ENCODE measurements at regions not wholly inside any gene's neighbourhood (a gene's known extent, or its start where the extent isn't known, plus 50 kb on each side); places are given as distances from the start of the nearest gene placed in this dataset.

- TF ChIP-seq POLR2A (IDR thresholded peaks at IDR 0.05; ENCODE audit: extremely low read depth, insufficient read length) (no peak), MAX (IDR thresholded peaks at IDR 0.05; ENCODE audit: low read depth, low read length) (no peak), MYC (IDR thresholded peaks at IDR 0.05; ENCODE audit: low read depth, low read length) (no peak), CTCF (IDR thresholded peaks at IDR 0.05; ENCODE audit: low read depth, low read length) (no peak)
- no peak for DNase-seq (ENCODE audit: low read depth)
- no peak overlapping the region for H3K4me3 ChIP-seq (ENCODE audit: low read depth, low read length)
Measured at GRCh38 chr1:118617916-118618315, 370.2 kb downstream of the TBX15 start.

DNA sequence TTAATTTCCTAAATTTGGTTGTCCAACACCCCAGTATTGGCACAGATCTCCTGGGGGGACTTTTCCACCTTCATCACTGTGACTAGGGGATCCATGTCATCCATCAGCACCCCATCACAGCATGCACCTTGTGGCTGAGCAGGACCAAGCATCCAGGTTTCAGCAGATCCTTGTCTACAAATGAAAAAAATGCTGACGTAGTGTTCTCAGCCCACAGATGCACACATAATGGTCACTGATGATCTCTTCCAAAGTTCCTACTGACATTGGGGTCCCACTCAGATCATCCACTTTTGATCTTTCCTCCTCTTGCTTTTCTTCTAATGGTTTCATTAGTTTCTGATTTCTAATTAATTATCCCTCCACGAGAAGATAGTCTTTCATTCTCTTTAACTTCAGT, 373.1 kb downstream of the TBX15 start:
- no peak for DNase-seq (ENCODE audit: low read depth)
- no peak for TF ChIP-seq POLR2A (IDR thresholded peaks at IDR 0.05; ENCODE audit: extremely low read depth, insufficient read length)
- TF ChIP-seq MAX (IDR thresholded peaks at IDR 0.05; ENCODE audit: low read depth, low read length): no peak
- no peak for TF ChIP-seq CTCF (IDR thresholded peaks at IDR 0.05; ENCODE audit: low read depth, low read length)
- no peak for TF ChIP-seq MYC (IDR thresholded peaks at IDR 0.05; ENCODE audit: low read depth, low read length)
- no peak overlapping the region for H3K4me3 ChIP-seq (ENCODE audit: low read depth, low read length)

DNA sequence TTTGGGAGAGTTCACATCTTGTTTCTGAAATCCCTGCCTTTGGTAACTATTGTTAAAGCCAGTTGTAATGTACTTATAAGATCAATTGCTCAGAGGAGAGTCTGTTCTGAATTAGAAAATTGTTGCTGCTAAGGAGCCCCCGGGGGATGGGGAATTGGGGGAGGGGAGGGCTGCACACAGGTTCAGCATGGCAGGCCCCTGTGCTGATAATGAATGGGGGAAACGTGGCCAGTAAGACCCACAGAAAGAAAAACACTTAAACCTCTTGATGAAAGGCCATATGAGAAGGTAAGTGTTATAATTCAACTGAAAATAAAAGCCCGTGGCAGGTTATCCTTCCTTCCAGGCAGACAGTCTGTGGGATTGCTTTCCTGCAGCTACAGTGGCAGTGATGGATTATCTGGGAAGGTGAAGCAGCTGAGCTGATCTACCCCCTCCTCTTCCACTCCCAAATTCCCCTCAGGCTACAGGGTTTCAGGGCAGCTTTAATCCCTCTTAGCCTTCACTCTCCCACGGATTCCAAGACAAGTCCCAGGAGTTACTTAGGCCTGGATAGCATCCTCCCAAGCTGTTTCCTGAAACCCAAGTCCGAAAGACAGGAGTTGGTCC, 398.8 kb downstream of the TBX15 start:
- H3K4me3 ChIP-seq (ENCODE audit: low read depth, low read length): no peak overlapping the region
- DNase-seq (ENCODE audit: low read depth): no peak
- TF ChIP-seq MYC (IDR thresholded peaks at IDR 0.05; ENCODE audit: low read depth, low read length) (no peak), CTCF (IDR thresholded peaks at IDR 0.05; ENCODE audit: low read depth, low read length) (no peak), POLR2A (IDR thresholded peaks at IDR 0.05; ENCODE audit: extremely low read depth, insufficient read length) (no peak), MAX (IDR thresholded peaks at IDR 0.05; ENCODE audit: low read depth, low read length) (no peak)

DNA sequence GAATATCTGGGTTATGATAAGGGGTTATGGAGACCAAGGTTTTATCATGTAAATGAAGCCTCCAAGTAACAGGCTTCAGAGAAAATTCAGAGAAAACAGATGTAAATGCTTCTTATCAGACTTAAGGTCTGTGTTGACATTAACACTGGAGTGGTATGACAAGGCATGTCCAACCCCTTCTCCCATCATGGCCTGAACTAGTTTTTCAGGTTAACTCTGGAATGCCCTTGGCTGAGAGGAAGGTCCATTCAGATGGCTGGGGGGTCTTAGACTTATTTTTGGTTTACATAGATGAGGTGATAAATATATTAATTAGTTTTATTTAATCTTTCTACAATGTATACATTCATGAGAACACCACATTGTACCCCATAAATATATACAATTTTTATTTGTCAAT, 399.6 kb downstream of the TBX15 start:
- no peak overlapping the region for H3K4me3 ChIP-seq (ENCODE audit: low read depth, low read length)
- TF ChIP-seq MYC (IDR thresholded peaks at IDR 0.05; ENCODE audit: low read depth, low read length) (no peak), CTCF (IDR thresholded peaks at IDR 0.05; ENCODE audit: low read depth, low read length) (no peak), MAX (IDR thresholded peaks at IDR 0.05; ENCODE audit: low read depth, low read length) (no peak), POLR2A (IDR thresholded peaks at IDR 0.05; ENCODE audit: extremely low read depth, insufficient read length) (no peak)
- DNase-seq (ENCODE audit: low read depth): no peak

GRCh38 chr1:118578276-118578675, 393.2 kb upstream of the SPAG17 start:
- TF ChIP-seq CTCF (IDR thresholded peaks at IDR 0.05; ENCODE audit: low read depth, low read length) (no peak), POLR2A (IDR thresholded peaks at IDR 0.05; ENCODE audit: extremely low read depth, insufficient read length) (no peak), MAX (IDR thresholded peaks at IDR 0.05; ENCODE audit: low read depth, low read length) (no peak), MYC (IDR thresholded peaks at IDR 0.05; ENCODE audit: low read depth, low read length) (no peak)
- H3K4me3 ChIP-seq (ENCODE audit: low read depth, low read length): no peak overlapping the region
- no peak for DNase-seq (ENCODE audit: low read depth)
